Hypothalamus (tissue), 51 donors: ENCODE measurements at regions not wholly inside any gene's neighbourhood (a gene's known extent, or its start where the extent isn't known, plus 50 kb on each side); places are given as distances from the start of the nearest gene placed in this dataset.
"Not testable (repeated sequence)": the region's sequence is repeated elsewhere in the genome, so short reads cannot be mapped to it uniquely, and the experiment has no call there.

Source experiments
- DNase-seq, 51 donors: peaks; one replicate each; lab custom pipeline; 2025; lab: John Stamatoyannopoulos, UW

DNA sequence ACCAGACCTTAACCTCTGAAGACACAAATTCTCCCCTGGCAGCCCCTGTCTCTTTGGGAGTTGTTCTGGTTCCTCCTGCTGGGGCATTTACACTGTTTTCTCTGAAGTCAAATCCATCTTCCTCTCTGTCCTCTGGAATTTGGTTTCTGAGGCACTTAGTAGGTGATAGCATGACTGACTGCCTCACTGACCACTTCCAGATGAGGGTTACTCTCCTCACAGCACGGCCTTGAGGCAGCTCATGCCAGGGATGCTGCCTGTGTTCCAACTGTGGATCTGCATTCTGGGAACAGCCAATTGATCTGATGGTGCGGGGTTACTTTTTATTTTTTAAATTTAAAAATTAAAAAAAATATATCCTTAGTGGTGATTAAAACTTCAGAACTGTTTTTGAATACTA, 140.9 kb upstream of the ROPN1 start:
- DNase-seq = peak in 1 of 51 donors; percentile 10

DNA sequence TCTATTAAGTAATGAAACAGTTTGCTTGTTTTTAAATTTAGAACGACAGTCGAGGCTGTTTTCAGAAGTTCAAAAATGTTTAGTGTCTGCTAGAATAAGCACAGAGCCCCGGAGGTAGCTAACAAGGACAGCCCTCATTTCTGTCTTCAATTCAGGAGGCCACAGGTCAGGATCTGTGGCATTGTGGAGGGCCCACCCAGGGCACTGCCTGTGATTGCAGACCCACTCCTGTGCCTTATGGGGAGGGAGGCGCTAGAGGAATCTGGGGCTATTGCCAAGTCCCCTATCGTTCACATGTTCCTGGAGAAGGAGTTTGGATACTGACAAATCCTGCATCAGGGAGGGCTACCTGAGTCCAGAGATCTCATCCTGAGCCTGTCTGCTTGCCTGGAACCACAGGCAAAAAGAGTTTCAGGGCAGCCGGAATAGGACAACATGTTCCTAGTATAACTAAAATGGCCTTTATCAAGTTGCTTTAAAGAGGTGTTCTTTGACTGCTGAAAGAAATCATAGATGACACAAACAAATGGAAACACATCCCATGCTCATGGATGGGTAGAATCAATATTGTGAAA, 141.5 kb upstream of the ROPN1 start:
- DNase-seq = no peak

DNA sequence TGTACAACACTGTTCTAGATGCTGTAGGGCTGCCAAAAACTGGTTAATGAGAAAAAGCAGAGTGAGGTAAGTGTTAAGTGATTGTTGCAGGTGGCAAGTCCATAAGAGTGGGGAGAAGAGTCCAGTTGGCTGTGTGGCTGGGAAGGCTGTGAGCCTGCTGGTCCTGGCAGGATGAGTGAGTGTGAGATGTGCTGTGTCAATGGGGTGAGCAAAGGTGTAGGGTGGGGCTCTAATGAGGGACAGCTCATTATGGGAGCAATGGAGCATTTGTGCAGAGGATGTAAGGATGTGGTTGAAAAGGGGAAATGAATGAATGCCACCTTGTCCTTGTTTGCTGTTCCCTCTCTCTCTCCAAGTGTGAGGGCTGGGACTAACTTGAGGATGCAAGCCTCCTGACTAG, 145.3 kb upstream of the ROPN1 start:
- peak in 1 of 51 donors; percentile 4 for DNase-seq

DNA sequence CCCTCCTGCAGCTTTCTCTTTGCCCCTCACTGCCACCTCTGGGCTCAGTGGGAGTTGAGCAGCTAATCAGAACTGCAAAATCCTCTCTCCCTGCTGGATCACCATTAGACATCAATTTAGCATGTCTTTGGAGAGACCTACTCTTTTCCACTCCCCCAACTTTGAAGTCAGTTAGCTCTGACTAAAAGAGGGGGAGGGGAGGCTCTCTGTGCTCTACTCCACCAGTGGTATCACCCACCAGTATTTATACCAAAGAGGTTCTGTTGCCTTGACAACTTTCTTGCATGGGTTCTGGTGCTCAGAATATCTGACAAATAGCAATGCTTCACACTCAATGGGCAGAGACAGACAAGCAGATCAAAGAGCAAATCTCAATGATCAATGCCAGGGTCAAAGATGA, 146.2 kb upstream of the ROPN1 start:
- peak in 2 of 51 donors; percentile 8 to 19 for DNase-seq

DNA sequence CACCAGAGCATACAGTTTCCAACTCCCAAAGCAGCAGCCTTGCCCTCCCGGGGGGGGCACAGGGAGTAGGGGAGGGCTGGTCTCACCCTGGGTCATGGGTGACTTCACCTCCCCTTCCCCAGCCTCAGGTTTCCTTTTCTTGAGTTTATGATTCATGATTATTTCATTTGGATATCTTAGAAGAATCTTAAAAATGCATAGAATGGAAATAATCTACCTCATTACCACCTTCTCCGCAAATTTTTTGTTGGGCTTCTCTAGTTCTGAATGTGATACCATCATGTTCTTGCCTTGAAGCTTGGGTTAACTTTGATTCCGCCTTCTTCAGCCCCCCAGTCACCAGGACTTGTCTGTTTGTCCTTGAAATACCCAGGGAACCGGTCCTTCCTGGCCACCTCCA, 148.8 kb upstream of the ROPN1 start:
- no peak for DNase-seq

DNA sequence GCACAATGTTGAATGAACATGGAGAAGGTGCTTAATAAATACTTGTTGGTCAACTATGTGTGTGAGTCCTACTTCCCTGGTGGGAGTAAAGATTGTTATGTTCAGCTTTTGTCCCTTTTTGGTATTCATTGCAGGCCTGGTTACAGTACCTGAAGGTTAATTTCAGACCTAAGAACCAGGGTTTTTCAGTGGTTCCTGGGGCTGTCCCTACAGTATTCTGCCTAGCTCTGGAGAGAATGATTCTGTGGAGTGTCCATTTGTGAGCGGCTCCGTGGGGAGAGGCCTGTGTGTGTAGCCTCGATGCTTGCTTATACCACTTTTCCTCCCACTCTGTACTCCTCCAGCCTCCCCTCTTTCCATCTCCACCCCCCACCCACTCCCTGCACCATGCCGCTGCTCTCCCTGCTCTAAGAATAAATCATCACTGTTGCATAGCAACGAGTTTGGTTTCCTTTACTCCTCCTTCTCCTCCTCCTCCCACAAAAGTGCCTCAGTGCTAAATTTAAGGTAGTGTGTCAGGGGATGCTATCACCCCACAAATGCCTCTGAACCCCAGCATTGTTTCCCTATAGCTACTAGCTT, 150.6 kb upstream of the ROPN1 start:
- DNase-seq = peak in 7 of 51 donors; percentile 5 to 69 (median 19)

DNA sequence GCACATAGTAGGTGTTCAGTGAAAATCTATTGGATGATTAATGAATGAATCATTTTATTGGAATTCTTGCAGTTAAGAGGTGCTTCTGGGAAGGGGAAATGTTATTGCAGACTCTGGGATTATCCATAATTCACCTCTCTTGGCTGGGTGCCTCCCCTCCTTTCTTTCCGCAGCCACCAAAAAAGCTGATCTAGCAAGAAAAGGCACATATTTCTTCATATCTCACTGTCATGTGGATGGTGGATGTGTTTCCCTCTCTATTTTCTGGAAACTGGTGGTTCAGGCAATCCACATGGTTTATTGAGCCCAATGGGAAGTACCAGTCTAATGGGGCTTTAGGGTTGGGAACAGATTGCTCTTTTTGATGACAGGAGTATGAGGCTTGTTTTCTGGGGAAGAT, 151.1 kb upstream of the ROPN1 start:
- no peak for DNase-seq

DNA sequence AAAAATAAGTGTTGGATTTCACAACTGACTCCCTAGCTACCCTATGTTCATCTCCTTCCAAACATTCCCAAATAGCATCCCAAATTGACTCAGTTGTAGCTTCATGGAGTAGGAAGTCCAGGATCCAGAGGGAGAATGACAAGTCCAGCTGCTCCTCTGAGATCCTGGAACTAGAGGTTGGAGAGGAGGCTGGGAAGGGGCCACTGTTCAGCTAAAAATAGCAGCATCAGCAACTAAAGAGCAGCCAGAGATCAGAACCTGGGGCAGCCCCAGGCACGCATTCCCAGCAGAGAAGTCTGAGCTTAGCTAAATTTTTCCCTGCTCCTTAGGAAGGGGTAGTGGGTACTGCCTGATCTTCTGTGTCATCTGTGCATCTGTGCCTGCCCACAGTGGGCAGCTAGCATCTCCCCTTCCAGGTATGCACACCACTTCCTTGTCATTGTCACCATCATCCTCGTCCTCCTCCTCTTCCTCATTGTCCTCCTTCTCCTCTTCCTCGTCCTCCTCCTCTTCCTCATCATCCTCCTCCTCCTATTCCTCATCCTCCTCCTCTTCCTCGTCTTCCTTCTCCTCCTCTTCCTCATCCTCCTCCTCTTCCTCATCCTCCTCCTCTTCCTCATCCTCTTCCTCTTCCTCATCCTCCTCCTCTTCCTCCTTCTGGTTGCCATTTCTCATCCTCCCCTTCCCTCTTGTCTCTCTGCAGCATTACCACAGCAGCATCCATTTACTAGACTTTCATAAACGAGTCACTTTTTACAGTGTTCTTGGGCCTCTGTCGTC, 152.3 kb upstream of the ROPN1 start:
- no peak for DNase-seq

DNA sequence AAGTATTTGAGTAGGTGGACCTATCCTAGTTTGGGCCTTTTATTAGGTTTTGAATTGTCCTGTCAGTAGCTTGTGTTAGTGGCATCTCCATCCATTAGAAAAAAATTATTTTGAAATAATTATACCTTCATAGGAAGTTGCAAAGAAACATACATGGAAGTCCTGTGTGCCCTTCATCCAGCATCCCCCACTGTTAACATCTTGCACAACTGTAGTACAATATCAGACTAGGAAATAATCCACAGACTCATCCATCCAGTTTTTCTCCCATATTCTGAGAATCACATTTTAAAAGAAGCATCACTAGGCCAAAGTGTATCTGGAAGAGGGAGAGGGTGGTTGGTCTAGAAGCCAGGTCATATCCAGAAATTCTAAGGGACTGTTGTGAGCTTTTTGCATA, 155.5 kb upstream of the ROPN1 start:
- no peak for DNase-seq

DNA sequence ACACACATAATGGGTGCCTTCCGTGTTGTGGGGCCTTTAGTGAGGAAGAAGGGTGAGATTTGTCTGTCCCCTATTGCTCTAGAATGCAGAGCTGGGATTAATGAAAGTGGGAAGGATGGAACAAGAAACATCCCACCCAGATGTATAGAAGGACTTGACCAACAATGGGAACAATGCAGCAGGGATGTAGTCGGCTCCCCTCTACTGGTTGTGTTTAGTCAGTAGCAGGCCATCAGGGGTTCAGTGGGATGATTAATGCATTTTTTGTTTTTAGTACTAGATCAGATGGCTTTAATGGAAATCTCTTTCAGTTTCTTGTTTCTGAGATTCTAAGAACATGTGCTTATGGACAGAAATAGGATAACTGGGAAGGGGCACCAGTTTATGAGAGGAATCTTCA, 156.0 kb upstream of the ROPN1 start:
- DNase-seq = no peak

DNA sequence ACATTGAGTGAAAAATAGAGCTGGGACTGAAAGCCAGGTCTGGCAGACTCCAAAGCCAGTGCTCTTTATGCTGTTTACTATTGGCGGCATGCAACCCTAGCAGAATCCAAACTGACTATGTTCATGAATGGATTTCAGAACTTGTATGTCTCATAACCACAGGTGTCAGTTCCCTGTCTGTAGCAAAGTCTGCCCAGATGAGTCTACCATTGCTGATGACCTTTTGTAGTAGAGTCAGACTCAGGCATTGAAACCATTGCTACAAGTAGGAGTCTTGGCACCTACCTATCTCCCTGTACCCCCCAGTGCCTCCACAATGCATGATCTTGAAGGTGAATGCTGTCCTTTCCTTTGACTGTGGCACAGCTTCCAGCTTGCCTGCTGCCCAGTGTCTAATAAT, 157.2 kb upstream of the ROPN1 start:
- DNase-seq = no peak

DNA sequence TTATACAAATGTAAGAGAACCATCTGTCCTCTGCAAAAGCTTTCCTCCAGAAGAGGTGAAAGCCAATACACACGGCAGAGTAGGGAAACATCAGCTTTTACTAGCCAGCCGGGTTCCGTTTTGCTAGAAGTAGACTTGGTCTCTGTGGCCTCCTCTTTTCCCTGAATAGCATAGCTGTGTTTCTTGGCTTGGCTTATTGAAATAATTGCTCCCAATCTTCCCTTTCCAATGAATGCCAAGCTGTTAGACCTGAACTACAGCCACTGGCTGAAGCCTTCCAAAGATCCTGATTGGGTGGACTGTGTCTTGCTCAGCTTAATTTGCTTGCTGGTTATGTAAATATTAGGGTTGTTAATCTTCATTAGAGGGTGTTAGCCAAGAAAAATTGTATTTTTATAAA, 157.8 kb upstream of the ROPN1 start:
- DNase-seq = peak in 3 of 51 donors; percentile 6 to 35 (median 7)

DNA sequence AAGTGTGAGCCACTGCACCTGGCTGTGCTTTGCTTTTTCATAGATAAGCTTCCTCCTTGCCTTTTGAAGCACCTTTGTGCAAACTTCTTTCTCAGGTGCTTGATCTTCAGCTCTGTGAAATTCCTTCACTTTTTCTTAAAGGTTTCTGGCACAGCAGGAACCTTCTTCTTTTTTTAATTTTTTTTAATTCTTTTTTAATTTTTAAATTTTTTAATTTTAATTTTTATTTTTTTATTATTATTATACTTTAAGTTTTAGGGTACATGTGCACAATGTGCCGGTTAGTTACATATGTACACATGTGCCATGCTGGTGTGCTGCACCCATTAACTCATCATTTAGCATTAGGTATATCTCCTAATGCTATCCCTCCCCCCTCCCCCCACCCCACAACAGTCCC, 161.0 kb upstream of the ROPN1 start:
- DNase-seq = not testable (repeated sequence)

DNA sequence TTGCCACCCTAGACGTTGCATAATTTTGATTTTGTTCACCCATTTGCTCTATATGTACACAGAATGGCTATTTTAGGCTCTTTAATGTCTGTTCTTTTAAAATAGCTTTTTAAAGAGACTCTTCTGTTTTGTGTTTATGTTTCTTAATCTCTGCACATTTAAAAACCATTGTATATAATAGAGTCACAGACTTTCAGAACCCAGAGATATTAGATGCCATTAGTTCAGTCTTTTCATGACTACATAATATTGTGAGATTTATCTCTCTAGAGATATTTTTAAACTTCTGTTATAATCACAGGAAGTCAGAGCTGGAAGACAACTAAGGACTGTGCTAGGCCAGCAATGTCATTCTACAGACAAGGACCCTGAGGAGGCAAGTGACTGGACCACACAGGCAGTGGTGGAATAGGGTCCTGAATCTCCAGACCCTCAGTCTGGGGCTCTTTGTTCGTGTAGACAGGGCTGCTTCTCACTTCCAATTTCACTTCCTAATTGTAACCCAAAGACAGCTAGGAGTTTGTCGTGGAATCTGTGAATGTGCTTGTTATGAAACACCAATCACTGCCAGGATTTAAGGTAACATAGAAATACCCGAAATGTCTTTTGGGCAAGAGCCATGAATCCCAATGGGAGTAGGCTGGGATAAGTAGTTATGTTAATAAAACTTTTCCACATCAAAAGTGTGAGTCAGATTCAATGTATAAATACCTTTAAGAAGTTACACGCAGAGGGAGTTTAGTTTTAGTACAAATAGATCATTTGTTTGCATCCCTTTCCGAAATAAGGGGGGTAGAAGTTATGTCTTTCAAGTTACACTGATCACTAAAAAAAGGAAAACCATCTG, 165.2 kb upstream of the ROPN1 start:
- no peak for DNase-seq

DNA sequence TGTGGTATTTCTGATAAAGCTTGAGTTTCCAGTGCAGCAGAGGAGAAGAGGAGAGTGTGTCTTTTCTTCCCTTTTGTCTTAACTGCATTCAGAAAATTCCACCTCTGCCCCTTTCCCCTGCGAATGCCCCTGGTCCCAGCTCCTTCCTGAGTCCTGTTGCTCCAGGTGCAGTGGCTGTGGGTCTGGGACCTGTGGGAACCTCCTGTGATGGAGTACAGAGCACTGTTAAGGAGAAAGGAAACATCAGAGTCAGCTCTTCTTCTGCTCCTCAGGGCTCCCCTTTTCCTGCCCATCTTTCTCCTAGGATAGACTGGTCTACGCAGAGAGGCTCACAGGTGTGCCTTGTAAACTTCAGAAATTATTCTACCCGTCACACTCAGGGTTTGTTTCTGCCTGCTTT, 165.8 kb upstream of the ROPN1 start:
- DNase-seq = no peak

DNA sequence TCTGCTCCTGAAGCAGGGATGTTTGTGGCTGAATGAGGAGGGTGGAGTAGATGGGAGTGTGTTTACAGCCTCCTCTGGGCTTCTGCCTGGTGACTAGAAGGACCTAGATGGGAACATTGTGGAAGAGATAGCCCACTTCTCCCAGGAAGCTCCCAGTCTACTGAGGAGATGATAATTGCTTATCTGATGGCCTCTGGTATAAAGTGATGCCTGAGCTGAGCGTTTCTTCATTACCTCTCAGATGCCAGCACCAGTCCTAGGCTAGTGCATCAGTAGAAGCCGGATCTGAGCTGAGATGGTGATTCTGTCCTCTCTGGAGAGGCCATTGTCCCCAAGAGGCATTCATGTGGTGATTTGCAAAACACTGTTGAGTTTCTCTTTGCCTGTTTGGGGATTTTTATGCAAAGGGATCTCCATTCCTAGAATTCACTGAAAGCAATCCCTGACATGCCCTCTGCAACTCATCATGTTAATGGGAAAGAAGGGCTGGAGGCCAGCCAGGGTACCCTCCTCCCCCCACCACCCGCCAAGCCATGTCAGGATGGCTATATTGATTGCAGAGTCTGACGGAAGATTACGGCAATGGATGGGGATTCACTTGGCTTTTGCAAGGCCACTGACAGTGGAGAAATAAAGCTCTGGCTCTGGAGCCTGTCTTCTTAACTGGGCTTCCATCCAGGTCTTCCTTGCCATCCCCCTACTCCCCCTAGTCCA, 166.4 kb upstream of the ROPN1 start:
- no peak for DNase-seq

DNA sequence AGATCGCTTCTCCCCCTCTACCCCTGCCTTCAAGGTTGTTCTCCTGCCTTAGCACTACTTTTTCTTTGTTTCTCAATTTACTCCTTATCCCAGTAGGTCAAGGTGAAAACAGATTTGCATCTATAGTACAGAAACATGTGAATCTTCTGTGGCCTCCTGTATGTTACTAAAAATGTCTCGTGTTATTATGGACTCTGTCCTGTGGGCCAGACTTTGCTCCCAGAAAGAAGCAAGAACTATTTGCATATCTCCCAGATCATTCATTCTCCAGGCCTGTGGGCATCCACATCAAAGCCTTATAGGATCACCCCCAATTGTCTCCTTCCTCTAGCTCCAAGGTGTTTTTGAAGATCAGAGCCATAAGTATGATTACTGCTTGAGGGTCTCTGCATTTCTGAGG, 169.5 kb upstream of the ROPN1 start:
- DNase-seq = no peak

DNA sequence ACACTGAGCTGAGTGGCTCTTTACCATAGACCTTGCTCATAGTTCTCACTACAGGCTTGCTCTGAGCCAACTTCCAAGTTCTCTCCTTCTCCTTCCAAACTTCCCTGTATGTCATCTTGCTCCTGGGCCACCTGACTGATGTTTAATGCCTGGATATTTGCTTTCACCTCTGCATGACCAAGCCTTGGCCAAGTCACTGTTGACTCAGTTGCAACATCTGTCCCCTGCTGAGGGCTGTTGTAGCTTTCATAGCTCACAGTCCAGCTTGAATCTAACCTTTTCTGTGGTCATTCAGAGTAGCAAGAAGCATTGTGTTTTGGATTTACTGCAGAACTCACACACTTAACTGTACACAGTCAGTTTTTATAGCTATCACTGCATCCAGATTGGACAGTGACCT, 171.8 kb upstream of the ROPN1 start:
- DNase-seq = no peak

DNA sequence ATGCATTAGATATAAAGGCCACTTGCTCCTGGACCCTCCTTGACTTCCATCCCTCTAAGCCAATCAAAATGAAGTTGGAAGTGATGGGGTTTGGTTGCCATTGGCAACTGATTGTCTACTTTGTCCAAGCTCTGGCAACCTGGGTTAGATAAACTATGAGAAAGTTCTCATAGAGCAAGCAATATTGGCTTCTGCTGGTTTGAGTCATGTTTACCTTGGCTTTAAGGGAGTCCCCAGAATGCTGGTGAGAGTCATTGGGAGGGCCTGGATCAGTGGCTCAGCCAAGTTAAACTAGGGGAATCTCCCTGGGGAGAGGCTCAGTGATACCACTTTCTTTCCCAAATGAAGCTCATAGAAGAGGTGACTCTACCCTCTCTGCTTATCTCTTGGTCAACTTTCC, 176.3 kb upstream of the ROPN1 start:
- no peak for DNase-seq

DNA sequence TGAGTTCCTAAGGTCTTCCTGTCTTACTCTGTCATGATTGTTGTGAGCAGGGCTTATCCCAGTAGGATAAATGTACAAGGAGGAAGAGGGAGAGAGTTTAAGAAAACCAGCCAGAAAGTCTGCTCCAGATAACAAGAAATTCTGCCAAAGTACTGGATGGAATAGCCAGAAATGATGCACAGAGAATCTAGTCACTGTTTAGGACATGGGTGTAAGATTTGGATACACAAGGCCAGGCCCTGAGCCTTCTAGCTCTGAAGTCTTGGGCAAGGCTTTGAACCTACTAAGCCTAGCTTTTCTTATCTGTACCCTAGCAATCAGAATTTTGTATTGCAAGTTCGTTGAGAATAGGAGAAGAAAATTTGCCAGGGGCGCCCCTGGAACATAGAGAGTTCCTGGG, 180.4 kb upstream of the ROPN1 start:
- DNase-seq = no peak

DNA sequence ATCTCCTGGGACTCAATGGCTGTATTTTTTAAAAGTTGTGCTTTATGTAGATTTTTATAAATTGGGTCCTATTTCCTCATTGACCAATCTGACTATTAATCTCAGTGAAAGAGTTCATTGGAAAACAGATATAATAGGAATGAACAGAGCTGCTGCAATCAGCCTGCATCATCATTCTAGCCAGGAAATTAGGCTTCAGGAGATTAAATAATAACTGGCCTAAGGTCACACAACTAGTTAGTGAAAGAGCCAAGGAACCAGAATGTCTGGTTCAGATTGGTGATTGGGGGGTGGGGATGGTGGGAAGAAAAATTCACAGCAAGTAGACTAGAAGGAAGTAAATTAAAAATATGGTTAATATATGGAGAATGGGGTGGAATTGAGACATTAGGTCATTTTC, 180.9 kb upstream of the ROPN1 start:
- DNase-seq = no peak
